ENCODE measurements at regions not wholly inside any gene's neighbourhood (a gene's known extent, or its start where the extent isn't known, plus 50 kb on each side); places are given as distances from the start of the nearest gene placed in this dataset.

DNA sequence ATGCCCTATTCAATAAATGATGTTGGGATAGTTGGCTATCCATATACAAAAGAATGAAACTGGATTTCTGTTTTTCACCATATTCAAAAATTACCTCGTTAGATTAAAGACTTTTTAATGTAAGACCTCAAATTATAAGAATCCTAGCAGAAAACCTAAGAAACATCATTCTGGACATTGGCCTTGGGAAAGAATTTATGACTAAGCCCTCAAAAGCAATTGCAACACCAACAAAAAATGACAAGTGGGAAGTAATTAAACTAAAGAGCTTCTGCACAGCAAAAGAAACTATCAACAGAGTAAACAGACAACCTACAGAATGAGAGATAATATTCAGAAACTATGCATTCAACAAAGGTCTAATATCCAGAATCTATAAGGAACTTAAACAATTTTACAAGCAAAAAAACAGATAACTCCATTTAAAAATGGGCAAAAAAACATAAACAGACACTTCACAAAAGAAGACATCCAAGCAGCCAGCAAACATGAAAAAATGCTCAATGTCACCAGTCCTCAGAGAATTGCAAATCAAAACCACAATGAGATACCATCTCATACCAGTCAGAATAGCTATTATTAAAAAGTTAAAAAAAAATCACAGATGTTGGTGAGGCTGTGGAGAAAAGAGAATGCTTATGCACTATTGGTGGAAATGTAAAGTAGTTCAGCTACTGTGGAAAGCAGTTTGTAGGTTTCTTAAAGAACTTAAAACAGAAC, 309.8 kb downstream of the AHR start:
- Histone ChIP-seq H3K4me1 (ENCODE audit: control insufficient read depth, insufficient read depth, low read length) (no peaks in the 10 kb centered on the region), H3K4me3 (ENCODE audit: low read depth in 2 of 2, low read length in 2 of 2) (no peak overlapping the region), H3K9me3 (ENCODE audit: control insufficient read depth, insufficient read depth, low read depth, low read length) (no peaks in the 10 kb centered on the region), H3K27me3 (ENCODE audit: control insufficient read depth, insufficient read depth, low read length) (no peaks in the 10 kb centered on the region), H3K27ac (ENCODE audit: low read length) (no peak overlapping the region), H3K36me3 (ENCODE audit: control insufficient read depth, insufficient read depth, low read length) (no peaks in the 10 kb centered on the region)
- in situ Hi-C loops (cut with HindIII; ENCODE audit: low pct_unique_long_range_greater_than_20kb, low sequenced_read_pairs), result no loop called here
- TF ChIP-seq, protein P1, sequence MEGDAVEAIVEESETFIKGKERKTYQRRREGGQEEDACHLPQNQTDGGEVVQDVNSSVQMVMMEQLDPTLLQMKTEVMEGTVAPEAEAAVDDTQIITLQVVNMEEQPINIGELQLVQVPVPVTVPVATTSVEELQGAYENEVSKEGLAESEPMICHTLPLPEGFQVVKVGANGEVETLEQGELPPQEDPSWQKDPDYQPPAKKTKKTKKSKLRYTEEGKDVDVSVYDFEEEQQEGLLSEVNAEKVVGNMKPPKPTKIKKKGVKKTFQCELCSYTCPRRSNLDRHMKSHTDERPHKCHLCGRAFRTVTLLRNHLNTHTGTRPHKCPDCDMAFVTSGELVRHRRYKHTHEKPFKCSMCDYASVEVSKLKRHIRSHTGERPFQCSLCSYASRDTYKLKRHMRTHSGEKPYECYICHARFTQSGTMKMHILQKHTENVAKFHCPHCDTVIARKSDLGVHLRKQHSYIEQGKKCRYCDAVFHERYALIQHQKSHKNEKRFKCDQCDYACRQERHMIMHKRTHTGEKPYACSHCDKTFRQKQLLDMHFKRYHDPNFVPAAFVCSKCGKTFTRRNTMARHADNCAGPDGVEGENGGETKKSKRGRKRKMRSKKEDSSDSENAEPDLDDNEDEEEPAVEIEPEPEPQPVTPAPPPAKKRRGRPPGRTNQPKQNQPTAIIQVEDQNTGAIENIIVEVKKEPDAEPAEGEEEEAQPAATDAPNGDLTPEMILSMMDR (IDR thresholded peaks at IDR 0.05), result no peak
- TF ChIP-seq SIN3A (IDR thresholded peaks at IDR 0.05; ENCODE audit: borderline replicate concordance, insufficient read depth, low read depth, low read length), result no peak
- no peak for TF ChIP-seq TCF7L2 (IDR thresholded peaks at IDR 0.05; ENCODE audit: low read depth, low read length)
- TF ChIP-seq POLR2AphosphoS5 (IDR thresholded peaks at IDR 0.05; ENCODE audit: low read depth, low read length), result no peak
- TF ChIP-seq, protein P2, sequence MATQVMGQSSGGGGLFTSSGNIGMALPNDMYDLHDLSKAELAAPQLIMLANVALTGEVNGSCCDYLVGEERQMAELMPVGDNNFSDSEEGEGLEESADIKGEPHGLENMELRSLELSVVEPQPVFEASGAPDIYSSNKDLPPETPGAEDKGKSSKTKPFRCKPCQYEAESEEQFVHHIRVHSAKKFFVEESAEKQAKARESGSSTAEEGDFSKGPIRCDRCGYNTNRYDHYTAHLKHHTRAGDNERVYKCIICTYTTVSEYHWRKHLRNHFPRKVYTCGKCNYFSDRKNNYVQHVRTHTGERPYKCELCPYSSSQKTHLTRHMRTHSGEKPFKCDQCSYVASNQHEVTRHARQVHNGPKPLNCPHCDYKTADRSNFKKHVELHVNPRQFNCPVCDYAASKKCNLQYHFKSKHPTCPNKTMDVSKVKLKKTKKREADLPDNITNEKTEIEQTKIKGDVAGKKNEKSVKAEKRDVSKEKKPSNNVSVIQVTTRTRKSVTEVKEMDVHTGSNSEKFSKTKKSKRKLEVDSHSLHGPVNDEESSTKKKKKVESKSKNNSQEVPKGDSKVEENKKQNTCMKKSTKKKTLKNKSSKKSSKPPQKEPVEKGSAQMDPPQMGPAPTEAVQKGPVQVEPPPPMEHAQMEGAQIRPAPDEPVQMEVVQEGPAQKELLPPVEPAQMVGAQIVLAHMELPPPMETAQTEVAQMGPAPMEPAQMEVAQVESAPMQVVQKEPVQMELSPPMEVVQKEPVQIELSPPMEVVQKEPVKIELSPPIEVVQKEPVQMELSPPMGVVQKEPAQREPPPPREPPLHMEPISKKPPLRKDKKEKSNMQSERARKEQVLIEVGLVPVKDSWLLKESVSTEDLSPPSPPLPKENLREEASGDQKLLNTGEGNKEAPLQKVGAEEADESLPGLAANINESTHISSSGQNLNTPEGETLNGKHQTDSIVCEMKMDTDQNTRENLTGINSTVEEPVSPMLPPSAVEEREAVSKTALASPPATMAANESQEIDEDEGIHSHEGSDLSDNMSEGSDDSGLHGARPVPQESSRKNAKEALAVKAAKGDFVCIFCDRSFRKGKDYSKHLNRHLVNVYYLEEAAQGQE (IDR thresholded peaks at IDR 0.05; ENCODE audit: insufficient read depth in 1 of 2, low read depth in 2 of 2, low read length in 1 of 2), result no peak
- no TSS peak for BruUV-seq (replicated peaks)
- intact Hi-C loops (cut with micrococcal nuclease; ENCODE audit: unreplicated experiment), result no loop called here
- ATAC-seq (no peak), DNase-seq (ENCODE audit: low read depth, low spot score) (no peak)
- ChIA-PET CTCF (no interaction called here), POLR2A (no interaction called here)

DNA sequence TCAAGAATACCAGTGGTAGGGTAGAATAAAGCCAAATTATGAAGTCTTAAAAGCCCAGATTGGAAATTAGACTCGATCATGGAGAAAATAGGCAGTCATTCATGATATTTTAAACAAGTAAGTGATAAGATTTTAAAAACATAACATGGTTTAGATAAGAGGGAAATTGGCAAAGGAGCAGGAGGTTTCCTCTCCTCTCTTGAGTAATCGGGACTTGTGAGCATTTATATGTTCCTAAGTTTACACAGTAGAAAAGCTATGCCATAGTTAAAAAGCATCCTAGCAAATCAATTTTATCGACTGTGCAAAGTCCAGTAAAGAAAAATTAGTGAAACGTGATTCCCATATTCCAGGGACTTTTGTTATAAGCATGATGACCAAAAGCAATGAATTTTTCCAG, 313.2 kb downstream of the AHR start:
- BruUV-seq (replicated peaks), result no TSS peak
- H3K27me3 ChIP-seq (ENCODE audit: control insufficient read depth, insufficient read depth, low read length), result no peaks in the 10 kb centered on the region

More for the DNA sequence above, 313.2 kb downstream of the AHR start:
- intact Hi-C loops (cut with micrococcal nuclease; ENCODE audit: unreplicated experiment) (no loop called here), in situ Hi-C loops (cut with HindIII; ENCODE audit: low pct_unique_long_range_greater_than_20kb, low sequenced_read_pairs) (no loop called here)
- no peaks in the 10 kb centered on the region for H3K36me3 ChIP-seq (ENCODE audit: control insufficient read depth, insufficient read depth, low read length)
- H3K9me3 ChIP-seq (ENCODE audit: control insufficient read depth, insufficient read depth, low read depth, low read length), result no peaks in the 10 kb centered on the region
- H3K4me1 ChIP-seq (ENCODE audit: control insufficient read depth, insufficient read depth, low read length), result no peaks in the 10 kb centered on the region
- DNase-seq (ENCODE audit: low read depth, low spot score), result no peak
- no peak for ATAC-seq
- H3K27ac ChIP-seq (ENCODE audit: low read length), result no peak overlapping the region
- POLR2A ChIA-PET, result no interaction called here
- CTCF ChIA-PET, result interaction anchor here (1.0 kb wide), 1 partner anchor 12 kb away, joined by 4 read pairs; no protein-coding TSS in a partner anchor
- TF ChIP-seq, protein P1 (IDR thresholded peaks at IDR 0.05), result no peak
- TF ChIP-seq TCF7L2 (IDR thresholded peaks at IDR 0.05; ENCODE audit: low read depth, low read length) (no peak), SIN3A (IDR thresholded peaks at IDR 0.05; ENCODE audit: borderline replicate concordance, insufficient read depth, low read depth, low read length) (no peak), POLR2AphosphoS5 (IDR thresholded peaks at IDR 0.05; ENCODE audit: low read depth, low read length) (no peak)
- TF ChIP-seq, protein P2 (IDR thresholded peaks at IDR 0.05; ENCODE audit: insufficient read depth in 1 of 2, low read depth in 2 of 2, low read length in 1 of 2), result no peak
- no peak overlapping the region for H3K4me3 ChIP-seq (ENCODE audit: low read depth in 2 of 2, low read length in 2 of 2)
